HCT116 (cell line): ENCODE measurements at regions not wholly inside any gene's neighbourhood (a gene's known extent, or its start where the extent isn't known, plus 50 kb on each side); places are given as distances from the start of the nearest gene placed in this dataset.

ENCODE experiments used
- EGR1 ChIP-seq: IDR thresholded peaks from 2 replicates; pipeline ENCODE4 v1.6.1; 2012; ENCODE audit warnings: low read depth
- EZH2 ChIP-seq: fragments of 200-600 bp; sonication (generic); IDR thresholded peaks from 2 replicates; pipeline ENCODE4 v1.6.1; 2017; ENCODE audit warnings: antibody characterized with exemption, mixed run types
- FOSL1 ChIP-seq: IDR thresholded peaks from 2 replicates; pipeline ENCODE4 v1.6.1; 2012; ENCODE audit warnings: low read depth
- JUND ChIP-seq: IDR thresholded peaks from 2 replicates; pipeline ENCODE4 v1.6.1; 2012
- POLR2A ChIP-seq: IDR thresholded peaks from 2 replicates; pipeline ENCODE4 v1.7.0; 2011; ENCODE audit warnings: borderline replicate concordance; ENCODE audit not compliant: insufficient read depth, insufficient read length; ENCODE audit errors: extremely low read depth
- POLR2AphosphoS5 ChIP-seq: IDR thresholded peaks from 2 replicates; pipeline ENCODE4 v1.6.1; 2011; ENCODE audit warnings: mild to moderate bottlenecking, low read depth, low read length, moderate library complexity
- RAD21 ChIP-seq: IDR thresholded peaks from 2 replicates; pipeline ENCODE4 v1.6.1; 2012; ENCODE audit warnings: low read depth, mild to moderate bottlenecking
- ZFX ChIP-seq: fragments of 450-650 bp; IDR thresholded peaks from 2 replicates; pipeline ENCODE4 v1.6.1; 2017
- TF ChIP-seq, protein P1 (sequence below), 3 experiments: fragments of 200-600 bp in 1 of 3; sonication (generic) in 1 of 3; IDR thresholded peaks in 2 of 3; conservative IDR thresholded peaks in 1 of 3; 2 replicates each; pipeline ENCODE4 v1.5.1; 2012 to 2017; ENCODE audit warnings: low read depth in 2 of 3, low read length in 2 of 3, antibody characterized with exemption in 1 of 3, borderline replicate concordance in 1 of 3, control low read depth in 1 of 3, mild to moderate bottlenecking in 1 of 3, mixed read lengths in 1 of 3, mixed run types in 1 of 3, moderate library complexity in 1 of 3; ENCODE audit not compliant: insufficient read depth in 1 of 3
- TF ChIP-seq, protein P2 (sequence below): IDR thresholded peaks from 2 replicates; pipeline ENCODE4 v1.6.1; 2012
- TF ChIP-seq, protein P3 (sequence below): IDR thresholded peaks from 2 replicates; pipeline ENCODE4 v1.6.1; 2011; ENCODE audit warnings: mild to moderate bottlenecking, low read length, moderate library complexity; ENCODE audit not compliant: insufficient replicate concordance; ENCODE audit errors: extremely low read depth

DNA sequence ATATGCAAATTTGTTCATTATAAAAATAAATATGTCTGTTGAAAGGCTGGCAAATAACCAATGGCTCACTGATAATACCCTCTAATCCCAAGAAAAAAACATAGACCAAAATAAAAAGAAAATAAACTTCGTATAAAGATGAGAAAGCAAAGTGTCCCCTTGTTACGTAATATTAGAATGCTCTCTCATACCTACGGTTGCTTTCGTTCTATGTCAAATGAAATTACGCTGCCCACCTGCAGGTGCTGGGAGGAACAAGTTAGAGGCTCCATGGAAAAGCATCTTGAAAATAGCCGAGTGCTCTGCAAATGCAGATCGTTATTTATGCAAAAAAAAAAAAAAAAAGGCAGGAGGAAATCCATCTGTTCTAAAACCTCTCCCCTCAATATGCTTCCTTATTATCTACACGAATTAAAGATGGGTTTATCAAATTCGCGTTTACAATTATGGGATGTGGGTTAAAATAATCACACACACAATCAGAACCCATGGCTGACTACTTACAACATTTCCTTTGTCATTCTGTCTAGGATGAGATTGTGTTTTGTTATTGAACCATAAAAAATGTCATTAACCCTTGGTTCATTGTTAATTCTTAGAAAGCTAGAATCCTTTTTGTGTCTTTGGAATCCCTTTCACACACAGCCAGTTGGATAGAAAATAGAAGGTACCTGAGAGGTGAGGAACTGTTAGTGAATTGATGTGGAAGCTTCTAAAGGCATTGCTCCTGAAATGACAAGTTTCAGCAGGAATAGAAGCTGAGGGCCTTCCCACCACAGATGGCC lies 268.6 kb downstream of the SETD4 start:
- TF ChIP-seq, protein P1, sequence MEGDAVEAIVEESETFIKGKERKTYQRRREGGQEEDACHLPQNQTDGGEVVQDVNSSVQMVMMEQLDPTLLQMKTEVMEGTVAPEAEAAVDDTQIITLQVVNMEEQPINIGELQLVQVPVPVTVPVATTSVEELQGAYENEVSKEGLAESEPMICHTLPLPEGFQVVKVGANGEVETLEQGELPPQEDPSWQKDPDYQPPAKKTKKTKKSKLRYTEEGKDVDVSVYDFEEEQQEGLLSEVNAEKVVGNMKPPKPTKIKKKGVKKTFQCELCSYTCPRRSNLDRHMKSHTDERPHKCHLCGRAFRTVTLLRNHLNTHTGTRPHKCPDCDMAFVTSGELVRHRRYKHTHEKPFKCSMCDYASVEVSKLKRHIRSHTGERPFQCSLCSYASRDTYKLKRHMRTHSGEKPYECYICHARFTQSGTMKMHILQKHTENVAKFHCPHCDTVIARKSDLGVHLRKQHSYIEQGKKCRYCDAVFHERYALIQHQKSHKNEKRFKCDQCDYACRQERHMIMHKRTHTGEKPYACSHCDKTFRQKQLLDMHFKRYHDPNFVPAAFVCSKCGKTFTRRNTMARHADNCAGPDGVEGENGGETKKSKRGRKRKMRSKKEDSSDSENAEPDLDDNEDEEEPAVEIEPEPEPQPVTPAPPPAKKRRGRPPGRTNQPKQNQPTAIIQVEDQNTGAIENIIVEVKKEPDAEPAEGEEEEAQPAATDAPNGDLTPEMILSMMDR (IDR thresholded peaks at IDR 0.05 in 2 of 3, conservative IDR thresholded peaks at IDR 0.05 in 1 of 3; ENCODE audit: borderline replicate concordance in 1 of 3, insufficient read depth in 1 of 3, low read depth in 2 of 3, low read length in 2 of 3) = no peak
- TF ChIP-seq POLR2AphosphoS5 = no peak
- no peak for TF ChIP-seq FOSL1
- TF ChIP-seq, protein P2, sequence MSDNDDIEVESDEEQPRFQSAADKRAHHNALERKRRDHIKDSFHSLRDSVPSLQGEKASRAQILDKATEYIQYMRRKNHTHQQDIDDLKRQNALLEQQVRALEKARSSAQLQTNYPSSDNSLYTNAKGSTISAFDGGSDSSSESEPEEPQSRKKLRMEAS = no peak
- TF ChIP-seq JUND = no peak
- no peak for TF ChIP-seq POLR2A
- TF ChIP-seq, protein P3, sequence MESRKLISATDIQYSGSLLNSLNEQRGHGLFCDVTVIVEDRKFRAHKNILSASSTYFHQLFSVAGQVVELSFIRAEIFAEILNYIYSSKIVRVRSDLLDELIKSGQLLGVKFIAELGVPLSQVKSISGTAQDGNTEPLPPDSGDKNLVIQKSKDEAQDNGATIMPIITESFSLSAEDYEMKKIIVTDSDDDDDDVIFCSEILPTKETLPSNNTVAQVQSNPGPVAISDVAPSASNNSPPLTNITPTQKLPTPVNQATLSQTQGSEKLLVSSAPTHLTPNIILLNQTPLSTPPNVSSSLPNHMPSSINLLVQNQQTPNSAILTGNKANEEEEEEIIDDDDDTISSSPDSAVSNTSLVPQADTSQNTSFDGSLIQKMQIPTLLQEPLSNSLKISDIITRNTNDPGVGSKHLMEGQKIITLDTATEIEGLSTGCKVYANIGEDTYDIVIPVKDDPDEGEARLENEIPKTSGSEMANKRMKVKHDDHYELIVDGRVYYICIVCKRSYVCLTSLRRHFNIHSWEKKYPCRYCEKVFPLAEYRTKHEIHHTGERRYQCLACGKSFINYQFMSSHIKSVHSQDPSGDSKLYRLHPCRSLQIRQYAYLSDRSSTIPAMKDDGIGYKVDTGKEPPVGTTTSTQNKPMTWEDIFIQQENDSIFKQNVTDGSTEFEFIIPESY = no peak
- no peak for TF ChIP-seq EGR1
- no peak for TF ChIP-seq ZFX
- no peak for TF ChIP-seq EZH2
- no peak for TF ChIP-seq RAD21
